ENCODE measurements at regions not wholly inside any gene's neighbourhood (a gene's known extent, or its start where the extent isn't known, plus 50 kb on each side); places are given as distances from the start of the nearest gene placed in this dataset.

- H3K79me2 ChIP-seq (ENCODE audit: control insufficient read depth, low read length), result no peaks in the 10 kb centered on the region
- H3K27me3 ChIP-seq (ENCODE audit: control insufficient read depth, low read length), result no peaks in the 10 kb centered on the region
- no peak overlapping the region for H3K4me2 ChIP-seq (ENCODE audit: low read length)
- no peaks in the 10 kb centered on the region for H3F3A ChIP-seq (ENCODE audit: control insufficient read depth, insufficient read depth)
- no peaks in the 10 kb centered on the region for H3K4me1 ChIP-seq (ENCODE audit: control insufficient read depth, low read length)
- H3K9me3 ChIP-seq (ENCODE audit: control insufficient read depth, insufficient read depth, low read length), result no peaks in the 10 kb centered on the region
- H3K27ac ChIP-seq (ENCODE audit: low read depth, low read length), result no peak overlapping the region
- TF ChIP-seq EZH2phosphoT487 (IDR thresholded peaks at IDR 0.05; ENCODE audit: borderline replicate concordance, low read length) (no peak), CTCF (IDR thresholded peaks at IDR 0.05; ENCODE audit: low read depth, low read length, poor library complexity, severe bottlenecking) (no peak)
- no peak overlapping the region for H3K4me3 ChIP-seq (ENCODE audit: low read length)
- no peaks in the 10 kb centered on the region for H3K36me3 ChIP-seq (ENCODE audit: control insufficient read depth, low read length)
- H4K20me1 ChIP-seq (ENCODE audit: control insufficient read depth, insufficient read depth, low read depth, low read length), result no peaks in the 10 kb centered on the region
- H3K9me2 ChIP-seq (replicated peaks; ENCODE audit: control insufficient read depth, low read length), result no peaks in the 10 kb centered on the region
These were observed 816.3 kb downstream of the QKI start for GRCh38 chr6:164230804-164231203.

GRCh38 chr6:164230259-164230658 is 815.7 kb downstream of the QKI start:
- no peaks in the 10 kb centered on the region for H3F3A ChIP-seq (ENCODE audit: control insufficient read depth, insufficient read depth)
- TF ChIP-seq CTCF (IDR thresholded peaks at IDR 0.05; ENCODE audit: low read depth, low read length, poor library complexity, severe bottlenecking) (no peak), EZH2phosphoT487 (IDR thresholded peaks at IDR 0.05; ENCODE audit: borderline replicate concordance, low read length) (no peak)
- no peaks in the 10 kb centered on the region for H3K79me2 ChIP-seq (ENCODE audit: control insufficient read depth, low read length)
- no peaks in the 10 kb centered on the region for H4K20me1 ChIP-seq (ENCODE audit: control insufficient read depth, insufficient read depth, low read depth, low read length)
- no peaks in the 10 kb centered on the region for H3K36me3 ChIP-seq (ENCODE audit: control insufficient read depth, low read length)
- H3K4me1 ChIP-seq (ENCODE audit: control insufficient read depth, low read length), result no peaks in the 10 kb centered on the region
- no peaks in the 10 kb centered on the region for H3K27me3 ChIP-seq (ENCODE audit: control insufficient read depth, low read length)
- no peak overlapping the region for H3K4me2 ChIP-seq (ENCODE audit: low read length)
- H3K4me3 ChIP-seq (ENCODE audit: low read length), result no peak overlapping the region
- no peaks in the 10 kb centered on the region for H3K9me2 ChIP-seq (replicated peaks; ENCODE audit: control insufficient read depth, low read length)
- H3K9me3 ChIP-seq (ENCODE audit: control insufficient read depth, insufficient read depth, low read length), result no peaks in the 10 kb centered on the region
- no peak overlapping the region for H3K27ac ChIP-seq (ENCODE audit: low read depth, low read length)

- Histone ChIP-seq H3K4me1 (ENCODE audit: control insufficient read depth, low read length) (no peaks in the 10 kb centered on the region), H3K36me3 (ENCODE audit: control insufficient read depth, low read length) (no peaks in the 10 kb centered on the region)
- TF ChIP-seq EZH2phosphoT487 (IDR thresholded peaks at IDR 0.05; ENCODE audit: borderline replicate concordance, low read length) (no peak), CTCF (IDR thresholded peaks at IDR 0.05; ENCODE audit: low read depth, low read length, poor library complexity, severe bottlenecking) (no peak)
These were observed 815.2 kb downstream of the QKI start for GRCh38 chr6:164229716-164230115.

More at GRCh38 chr6:164229716-164230115, 815.2 kb downstream of the QKI start:
- Histone ChIP-seq H3K27ac (ENCODE audit: low read depth, low read length) (no peak overlapping the region), H3F3A (ENCODE audit: control insufficient read depth, insufficient read depth) (no peaks in the 10 kb centered on the region), H3K27me3 (ENCODE audit: control insufficient read depth, low read length) (no peaks in the 10 kb centered on the region), H3K9me3 (ENCODE audit: control insufficient read depth, insufficient read depth, low read length) (no peaks in the 10 kb centered on the region), H3K79me2 (ENCODE audit: control insufficient read depth, low read length) (no peaks in the 10 kb centered on the region), H3K4me3 (ENCODE audit: low read length) (no peak overlapping the region), H3K4me2 (ENCODE audit: low read length) (no peak overlapping the region), H3K9me2 (replicated peaks; ENCODE audit: control insufficient read depth, low read length) (no peaks in the 10 kb centered on the region), H4K20me1 (ENCODE audit: control insufficient read depth, insufficient read depth, low read depth, low read length) (no peaks in the 10 kb centered on the region)
